ENCODE measurements at regions not wholly inside any gene's neighbourhood (a gene's known extent, or its start where the extent isn't known, plus 50 kb on each side); places are given as distances from the start of the nearest gene placed in this dataset.
A peak's percentile ranks its signal among the peaks of the same experiment; 100 is the strongest.

- DNase-seq (ENCODE audit: low read depth) = no peak
- no peak overlapping the region for H3K4me3 ChIP-seq (ENCODE audit: low read depth, low read length)
- no peak for TF ChIP-seq CTCF (conservative IDR thresholded peaks at IDR 0.05; ENCODE audit: low read depth, low read length)
Measured at GRCh38 chr4:170978990-170979389, 834.2 kb upstream of the GALNTL6 start.

GRCh38 chr4:170949084-170949483, 859.3 kb upstream of the AADAT start:
- TF ChIP-seq CTCF (conservative IDR thresholded peaks at IDR 0.05; ENCODE audit: low read depth, low read length) = no peak
- H3K4me3 ChIP-seq (ENCODE audit: low read depth, low read length) = no peak overlapping the region
- DNase-seq (ENCODE audit: low read depth) = no peak

- no peak for DNase-seq (ENCODE audit: low read depth)
- no peak for TF ChIP-seq CTCF (conservative IDR thresholded peaks at IDR 0.05; ENCODE audit: low read depth, low read length)
- H3K4me3 ChIP-seq (ENCODE audit: low read depth, low read length) = no peak overlapping the region
Measured at GRCh38 chr4:170940043-170940724, 850.4 kb upstream of the AADAT start.

GRCh38 chr4:170938588-170938987, 848.8 kb upstream of the AADAT start:
- no peak for DNase-seq (ENCODE audit: low read depth)
- TF ChIP-seq CTCF (conservative IDR thresholded peaks at IDR 0.05; ENCODE audit: low read depth, low read length) = no peak
- H3K4me3 ChIP-seq (ENCODE audit: low read depth, low read length) = no peak overlapping the region

GRCh38 chr4:170931321-170931720, 841.6 kb upstream of the AADAT start:
- no peak overlapping the region for H3K4me3 ChIP-seq (ENCODE audit: low read depth, low read length)
- DNase-seq (ENCODE audit: low read depth) = peak; percentile 13
- no peak for TF ChIP-seq CTCF (conservative IDR thresholded peaks at IDR 0.05; ENCODE audit: low read depth, low read length)

GRCh38 chr4:170888660-170889059, 798.9 kb upstream of the AADAT start:
- no peak for DNase-seq (ENCODE audit: low read depth)
- H3K4me3 ChIP-seq (ENCODE audit: low read depth, low read length) = no peak overlapping the region
- no peak for TF ChIP-seq CTCF (conservative IDR thresholded peaks at IDR 0.05; ENCODE audit: low read depth, low read length)

- H3K4me3 ChIP-seq (ENCODE audit: low read depth, low read length) = no peak overlapping the region
- DNase-seq (ENCODE audit: low read depth) = peak; percentile 32
- no peak for TF ChIP-seq CTCF (conservative IDR thresholded peaks at IDR 0.05; ENCODE audit: low read depth, low read length)
Measured at GRCh38 chr4:170887396-170887795, 797.6 kb upstream of the AADAT start.
